ENCODE measurements at regions not wholly inside any gene's neighbourhood (a gene's known extent, or its start where the extent isn't known, plus 50 kb on each side); places are given as distances from the start of the nearest gene placed in this dataset.

DNA sequence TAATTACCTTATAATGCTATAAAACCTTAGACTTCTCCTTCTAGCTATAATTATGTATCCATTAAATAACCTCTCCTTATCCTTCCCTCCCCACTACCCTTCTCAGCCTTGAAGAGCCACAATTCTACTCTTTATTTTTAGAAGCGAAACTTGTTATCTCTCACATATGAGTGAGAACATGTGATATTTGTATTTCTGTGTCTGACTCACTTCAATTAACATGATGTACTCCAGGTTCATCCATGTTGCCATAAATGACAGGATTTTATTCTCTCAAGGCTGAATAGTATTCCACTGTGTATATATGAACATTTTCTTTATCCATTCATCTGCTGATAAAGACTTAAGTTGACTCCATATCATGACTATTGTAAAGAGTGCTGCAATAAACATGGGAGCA, 485.6 kb downstream of the FLRT2 start:
- DNase-seq = no peak
- Histone ChIP-seq H3K27ac (no peak overlapping the region), H3K27me3 (no peaks in the 10 kb centered on the region), H3K4me1 (no peaks in the 10 kb centered on the region), H3K4me3 (no peak overlapping the region), H3K9me3 (no peaks in the 10 kb centered on the region), H3K36me3 (no peaks in the 10 kb centered on the region)
- no peak for FAIRE-seq
- no peak for TF ChIP-seq CTCF (IDR thresholded peaks at IDR 0.05)
- no peak for ATAC-seq
- WGBS, 2 donors = 74 to 89% methylated on average over 1 of the region's 1 CpG
- intact Hi-C loops (cut with DNase I) = no loop called here

DNA sequence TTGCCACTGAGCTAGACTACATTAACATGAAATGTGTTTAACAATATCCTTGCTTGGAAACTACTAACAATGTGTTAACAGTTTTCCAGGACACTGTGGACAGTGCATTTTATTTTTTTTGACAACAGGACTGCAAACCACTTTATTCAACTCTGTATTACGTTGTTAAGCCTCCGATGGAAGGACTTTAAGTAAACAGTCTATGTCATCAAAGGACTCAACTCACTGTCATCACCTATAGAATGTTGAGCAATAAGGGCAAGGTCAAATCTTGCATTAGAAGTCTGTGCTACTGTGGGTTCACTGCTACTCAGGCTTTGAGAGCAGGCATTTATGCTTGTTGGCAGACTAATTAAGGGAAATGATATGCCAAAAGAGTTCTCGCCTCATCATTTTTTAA, 483.7 kb downstream of the FLRT2 start:
- Histone ChIP-seq H3K36me3 (no peaks in the 10 kb centered on the region), H3K27ac (no peak overlapping the region), H3K4me1 (no peaks in the 10 kb centered on the region), H3K4me3 (no peak overlapping the region), H3K9me3 (no peaks in the 10 kb centered on the region), H3K27me3 (no peaks in the 10 kb centered on the region)
- ATAC-seq (no peak), FAIRE-seq (no peak), DNase-seq (no peak)
- WGBS, 2 donors = 47 to 53% methylated on average over 3 of the region's 3 CpGs
- TF ChIP-seq CTCF (IDR thresholded peaks at IDR 0.05) = no peak
- intact Hi-C loops (cut with DNase I) = no loop called here

- Histone ChIP-seq H3K9me3 (no peaks in the 10 kb centered on the region), H3K36me3 (no peaks in the 10 kb centered on the region), H3K4me1 (no peaks in the 10 kb centered on the region), H3K27me3 (no peaks in the 10 kb centered on the region), H3K27ac (no peak overlapping the region), H3K4me3 (no peak overlapping the region)
- TF ChIP-seq CTCF (IDR thresholded peaks at IDR 0.05) = no peak
- no peak for ATAC-seq
- WGBS, 2 donors = 43 to 54% methylated on average over 1 of the region's 1 CpG
- no peak for FAIRE-seq
- no peak for DNase-seq
- intact Hi-C loops (cut with DNase I) = no loop called here
Measured at GRCh38 chr14:86012461-86012860, 482.5 kb downstream of the FLRT2 start.

DNA sequence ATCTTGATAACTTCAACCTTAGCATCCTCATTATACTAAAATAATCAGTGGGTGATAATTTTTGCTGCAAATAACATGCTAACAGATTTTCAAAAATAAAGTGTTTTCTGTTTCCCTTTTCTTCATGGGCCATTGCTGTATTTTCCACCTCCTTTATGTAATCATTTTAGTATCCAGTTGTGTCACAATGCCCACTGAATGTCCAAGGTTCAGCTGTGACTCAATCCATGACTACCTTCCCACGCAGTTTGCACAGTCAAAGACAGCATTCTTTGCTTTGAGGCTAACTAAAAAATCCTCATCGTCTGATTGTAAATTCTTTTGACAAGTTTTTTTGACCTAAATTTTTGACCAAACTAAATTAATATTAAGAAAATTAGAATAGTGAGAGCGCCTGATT, 474.1 kb downstream of the FLRT2 start:
- FAIRE-seq (no peak), DNase-seq (no peak), ATAC-seq (no peak)
- H3K9me3 ChIP-seq = peaks cover 0 to 3% (median 0%) of the 10 kb centered on the region in 4 donors
- no peaks in the 10 kb centered on the region for H3K4me1 ChIP-seq
- no peaks in the 10 kb centered on the region for H3K27me3 ChIP-seq
- intact Hi-C loops (cut with DNase I) = no loop called here
- H3K36me3 ChIP-seq = no peaks in the 10 kb centered on the region
- no peak overlapping the region for H3K27ac ChIP-seq
- no peak overlapping the region for H3K4me3 ChIP-seq
- TF ChIP-seq CTCF (IDR thresholded peaks at IDR 0.05) = no peak
- WGBS, 2 donors = 81% methylated on average over 3 of the region's 3 CpGs

DNA sequence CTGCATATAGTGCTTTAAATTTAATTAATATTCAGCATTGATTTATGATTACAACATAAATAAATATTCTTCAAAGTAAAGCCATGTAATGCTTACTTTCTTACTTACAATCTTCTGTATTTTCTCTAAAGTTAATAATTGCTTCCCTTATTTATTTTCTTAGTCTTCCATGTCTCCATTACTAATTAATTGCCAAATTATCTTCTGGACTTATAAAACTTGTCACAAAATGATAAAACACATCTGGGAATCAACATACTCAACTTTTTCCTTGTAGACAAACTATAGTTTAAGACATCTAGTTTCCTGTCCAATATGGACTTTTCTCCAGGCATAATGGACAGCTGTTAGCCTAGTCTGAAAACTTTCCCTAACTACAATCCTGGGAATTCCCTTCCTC, 466.6 kb downstream of the FLRT2 start:
- H3K27me3 ChIP-seq = no peaks in the 10 kb centered on the region
- no peak overlapping the region for H3K27ac ChIP-seq
- H3K4me3 ChIP-seq = no peak overlapping the region
- no peaks in the 10 kb centered on the region for H3K4me1 ChIP-seq
- H3K36me3 ChIP-seq = no peaks in the 10 kb centered on the region
- intact Hi-C loops (cut with DNase I) = no loop called here
- FAIRE-seq = no peak
- H3K9me3 ChIP-seq = no peaks in the 10 kb centered on the region
- no peak for ATAC-seq
- DNase-seq = no peak
- no peak for TF ChIP-seq CTCF (IDR thresholded peaks at IDR 0.05)
